HG03432 (cell line): ENCODE measurements at regions not wholly inside any gene's neighbourhood (a gene's known extent, or its start where the extent isn't known, plus 50 kb on each side); places are given as distances from the start of the nearest gene placed in this dataset.

Experiments used
- ATAC-seq: cut with Tn5 transposase; IDR thresholded peaks from one replicate; pipeline ENCODE4 v1.9.1; 2021; ENCODE audit warnings: mild to moderate bottlenecking, moderate library complexity; ENCODE audit not compliant: unreplicated experiment

DNA sequence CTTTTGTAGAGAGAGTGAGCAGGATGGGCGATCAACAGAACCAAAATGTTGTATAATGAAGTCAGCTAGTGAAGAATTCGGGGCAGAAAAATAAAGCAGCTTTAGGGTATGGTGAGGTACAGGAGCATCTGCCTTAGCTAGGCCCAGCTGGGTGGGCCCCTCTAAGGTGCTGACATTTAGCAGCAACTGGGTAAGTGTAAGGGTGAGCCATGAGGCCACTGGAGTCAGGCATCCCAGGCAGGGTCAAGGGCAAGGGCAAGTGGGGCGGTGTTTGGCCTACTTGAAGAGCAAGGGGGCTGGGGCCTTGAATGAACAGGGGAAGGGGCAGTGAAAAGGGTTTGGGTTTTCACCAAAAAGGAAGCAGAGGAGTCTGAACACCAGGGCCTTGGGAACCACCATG is 583.6 kb downstream of the BCL11B start:
- no peak for ATAC-seq

GRCh38 chr14:98689951-98690350 is 582.0 kb downstream of the BCL11B start:
- no peak for ATAC-seq

DNA sequence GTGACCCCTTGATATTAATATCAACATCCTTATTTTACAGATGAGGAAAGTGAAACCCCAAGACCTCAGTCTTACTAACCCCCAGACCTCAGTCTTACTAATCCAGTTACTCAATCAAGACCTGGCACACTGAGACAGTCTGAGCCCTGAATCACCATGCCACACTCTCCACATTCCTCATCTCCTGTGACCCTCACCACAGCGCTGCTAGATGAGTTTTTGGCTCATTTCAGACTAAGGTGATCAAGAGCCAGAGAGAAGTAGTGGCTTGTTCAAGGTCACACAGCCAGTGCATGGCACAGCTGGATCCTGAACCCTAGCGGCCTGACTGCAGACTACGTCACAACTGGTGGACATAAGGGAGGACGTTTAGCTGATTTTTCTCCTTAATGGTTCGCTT is 579.2 kb downstream of the BCL11B start:
- no peak for ATAC-seq

DNA sequence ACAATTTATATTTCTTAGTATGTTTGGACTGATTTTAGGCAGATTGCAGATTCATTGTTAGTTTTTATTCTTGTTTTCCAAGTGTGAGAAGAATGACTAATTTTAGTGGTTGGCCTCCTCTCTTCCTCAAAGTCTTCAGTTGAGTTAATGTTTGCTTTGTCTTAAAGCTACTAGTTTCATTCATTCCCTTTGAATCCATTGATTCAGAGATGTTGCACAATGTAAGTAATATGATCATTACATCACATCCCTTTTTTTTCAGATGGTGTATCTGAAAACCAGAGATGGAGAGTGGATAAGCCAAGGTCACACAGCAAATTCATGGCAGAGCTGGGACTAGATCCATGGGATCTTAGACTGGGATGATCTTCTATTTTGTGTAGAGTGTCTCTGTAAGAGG is 577.5 kb downstream of the BCL11B start:
- no peak for ATAC-seq

DNA sequence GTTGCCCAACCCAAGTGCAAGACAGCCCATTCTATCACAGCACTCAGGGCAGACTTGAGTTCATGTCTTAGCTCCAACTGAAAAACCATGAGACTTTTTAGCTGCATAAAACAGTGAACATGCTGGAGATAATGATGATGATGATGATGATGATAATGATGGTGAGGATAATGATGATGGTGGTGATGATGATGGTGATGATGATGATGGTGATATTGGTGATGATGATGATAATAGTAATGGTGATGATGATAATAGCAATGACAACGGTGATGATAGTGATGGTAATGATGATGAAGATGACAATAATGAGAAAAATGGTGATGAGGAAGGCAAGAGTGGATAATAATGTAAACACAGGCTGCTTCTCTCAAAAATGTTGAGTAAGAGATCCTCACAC is 576.2 kb downstream of the BCL11B start:
- no peak for ATAC-seq

- ATAC-seq: no peak
Measured at GRCh38 chr14:98698341-98698740, 573.7 kb downstream of the BCL11B start.

GRCh38 chr14:98700748-98701147 is 571.2 kb downstream of the BCL11B start:
- no peak for ATAC-seq

DNA sequence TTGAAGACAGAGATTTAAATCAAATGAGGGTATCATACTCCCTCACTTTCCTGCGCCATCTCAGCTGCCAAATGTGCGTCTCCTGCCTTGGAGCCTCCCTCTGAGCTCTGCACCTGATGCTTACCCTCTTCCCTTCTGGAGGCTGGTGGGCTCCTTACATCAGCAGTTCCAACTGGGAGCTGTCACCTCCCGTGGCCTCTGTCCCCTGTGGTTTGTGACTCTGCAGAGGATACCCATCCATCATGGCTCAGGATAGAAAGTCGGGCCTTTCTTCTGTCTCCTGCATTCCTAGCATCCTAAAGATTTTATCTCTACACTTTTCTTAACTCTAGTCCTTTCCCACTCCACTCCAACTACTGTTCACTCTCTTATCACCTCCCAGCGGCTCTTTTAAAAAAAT is 570.6 kb downstream of the BCL11B start:
- no peak for ATAC-seq

DNA sequence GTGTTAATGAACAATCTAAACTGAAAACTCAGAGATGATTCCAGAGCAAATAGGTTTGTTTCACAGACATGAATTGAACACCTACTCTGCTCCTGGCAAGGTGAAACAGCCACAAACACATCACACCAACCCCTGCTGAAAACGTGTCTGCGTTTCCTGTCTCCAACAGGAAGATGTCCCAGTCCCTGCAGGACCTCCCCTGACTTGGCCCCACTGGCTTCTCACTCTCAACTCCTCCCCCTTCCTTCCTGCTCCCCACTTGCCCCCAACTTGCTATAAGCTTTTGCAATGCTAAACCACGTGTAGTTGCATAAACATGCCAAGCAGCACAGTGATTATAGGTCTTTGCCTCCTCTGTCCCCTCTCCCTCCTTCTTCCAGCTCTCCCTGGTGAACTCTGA is 567.6 kb downstream of the BCL11B start:
- no peak for ATAC-seq

DNA sequence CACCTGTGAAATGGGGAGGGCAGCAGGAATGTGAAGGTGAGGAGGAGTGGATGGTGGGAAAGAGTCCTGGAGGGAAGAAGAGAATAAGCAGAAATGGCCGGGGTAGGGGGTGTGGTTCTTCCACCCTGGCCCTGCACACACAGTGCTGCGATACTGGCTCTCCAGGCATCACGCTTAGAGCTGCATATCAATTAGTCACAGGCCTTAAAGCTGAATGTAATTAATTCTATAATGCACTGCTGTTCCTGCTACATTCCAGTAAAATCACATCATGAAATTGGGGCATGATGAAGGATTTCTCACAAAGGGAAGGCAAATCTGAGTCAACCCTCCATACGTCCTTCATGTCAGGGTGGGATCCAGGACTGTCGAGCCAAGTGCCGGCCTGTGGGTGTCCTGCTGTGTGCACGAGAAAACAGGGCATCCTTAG is 566.1 kb downstream of the BCL11B start:
- ATAC-seq: no peak

- no peak for ATAC-seq
Measured at GRCh38 chr14:98707522-98707921, 564.5 kb downstream of the BCL11B start.

DNA sequence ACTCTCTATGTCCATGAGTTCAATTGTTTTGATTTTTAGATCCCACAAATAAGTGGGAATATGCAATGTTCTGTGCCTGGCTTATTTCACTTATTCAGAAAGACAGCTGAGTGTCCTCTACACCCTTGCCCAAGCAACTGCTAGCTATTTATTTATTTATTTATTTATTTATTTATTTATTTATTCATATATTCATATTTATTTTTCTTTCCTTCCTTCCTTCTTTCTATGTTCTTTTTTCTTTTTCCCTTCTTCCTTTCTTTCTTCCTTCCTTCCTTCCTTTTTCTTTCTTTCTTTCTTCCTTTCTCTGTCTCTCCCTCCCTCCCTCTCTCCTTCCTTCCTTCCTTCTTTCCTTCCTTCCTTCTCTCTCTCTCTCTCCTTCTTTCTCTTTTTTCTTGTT is 563.4 kb downstream of the BCL11B start:
- ATAC-seq: no peak

DNA sequence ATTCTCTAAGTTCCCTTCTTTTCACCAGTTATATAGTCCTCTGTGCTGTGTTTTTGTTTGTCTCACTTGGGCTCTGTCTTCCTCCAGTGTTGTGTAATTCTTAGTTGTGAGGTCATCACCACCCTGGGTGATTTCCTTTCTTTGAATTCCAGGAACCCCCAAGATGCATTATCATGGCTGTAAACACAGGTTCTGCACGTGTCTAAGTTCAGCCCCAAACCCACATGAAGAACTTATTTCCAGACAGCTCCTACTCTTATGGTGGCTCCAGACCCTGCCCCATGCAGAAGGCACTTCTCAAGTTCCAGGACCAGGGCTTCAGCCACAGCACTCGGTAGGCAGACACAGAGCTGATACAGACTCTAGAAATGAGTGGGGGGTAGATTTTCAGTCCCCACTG is 560.5 kb downstream of the BCL11B start:
- no peak for ATAC-seq

DNA sequence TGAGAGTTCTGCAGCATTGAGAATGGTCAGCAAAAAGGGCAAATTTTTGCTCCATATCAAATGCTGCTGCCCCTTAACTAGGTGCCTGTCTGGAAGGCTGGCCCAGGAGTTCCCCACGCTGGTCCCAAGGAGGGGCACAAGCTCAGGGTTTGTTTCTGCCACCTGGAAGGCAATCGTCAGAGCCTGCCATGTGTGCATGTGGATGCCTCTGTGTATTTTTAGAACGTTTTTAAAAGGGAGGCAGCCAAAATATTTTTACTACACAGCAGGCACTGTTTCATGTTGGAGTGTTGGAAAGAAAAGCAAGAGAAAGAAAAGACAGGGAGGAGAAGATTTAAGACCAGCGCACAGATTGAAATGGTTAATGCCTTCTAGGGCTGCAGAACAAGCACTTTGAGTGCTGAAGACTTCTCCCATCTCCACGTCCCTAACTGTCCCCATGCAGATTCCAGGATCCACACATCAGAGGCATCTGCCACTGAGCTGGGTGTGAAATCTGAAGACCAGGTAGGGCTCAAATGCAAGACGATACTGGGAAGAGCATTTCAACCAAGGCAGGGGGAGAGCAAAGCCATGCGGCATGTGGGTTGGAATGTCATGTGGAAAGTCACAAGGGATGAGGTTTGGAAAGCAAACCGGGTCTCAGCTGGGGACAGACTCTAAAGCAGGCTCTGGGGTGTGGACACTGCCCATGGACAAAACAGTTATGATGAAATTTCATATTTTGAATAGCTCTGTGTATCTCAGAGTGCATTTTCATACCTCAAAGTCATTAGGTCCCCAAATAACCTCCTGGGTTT is 557.2 kb downstream of the BCL11B start:
- no peak for ATAC-seq

DNA sequence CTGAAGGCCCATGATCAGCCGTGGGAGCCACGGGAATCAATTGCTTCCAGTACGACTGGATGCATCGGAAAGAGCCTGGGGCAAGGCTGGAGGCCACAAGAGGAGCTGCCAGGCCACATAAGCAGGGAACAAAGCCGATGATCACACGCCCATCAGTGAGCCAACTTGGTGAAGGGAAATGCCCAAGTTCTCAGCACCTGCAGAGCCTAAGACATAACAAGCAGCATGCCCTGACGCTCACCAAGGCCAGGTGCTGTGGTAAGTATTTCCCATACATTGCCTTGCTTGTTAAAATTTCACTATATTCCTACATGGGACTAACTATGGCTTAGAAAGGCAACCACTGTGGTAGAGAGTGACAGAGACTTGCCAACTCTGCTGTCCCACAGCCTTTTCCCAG is 555.9 kb downstream of the BCL11B start:
- no peak for ATAC-seq

DNA sequence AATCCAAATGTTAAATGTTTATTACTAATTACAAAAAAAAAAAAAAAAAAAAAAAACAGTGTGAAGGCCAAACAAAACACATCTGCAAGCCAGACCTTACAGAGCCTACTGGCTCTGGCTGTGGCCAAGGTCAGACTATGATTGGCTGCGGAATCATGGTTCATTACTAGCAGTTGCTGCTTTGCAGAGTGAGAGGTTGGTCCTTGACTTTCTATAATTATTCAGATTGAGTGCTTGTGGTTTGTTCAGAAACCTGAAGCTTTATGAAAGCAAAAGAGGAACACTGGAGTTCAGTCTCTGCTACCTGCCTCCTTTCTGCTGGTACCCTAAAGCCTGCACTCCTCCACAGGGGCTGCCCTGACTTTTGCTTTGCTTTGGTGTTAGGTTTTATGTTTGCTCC is 550.9 kb downstream of the BCL11B start:
- no peak for ATAC-seq

- no peak for ATAC-seq
Measured at GRCh38 chr14:98724734-98725133, 547.3 kb downstream of the BCL11B start.

DNA sequence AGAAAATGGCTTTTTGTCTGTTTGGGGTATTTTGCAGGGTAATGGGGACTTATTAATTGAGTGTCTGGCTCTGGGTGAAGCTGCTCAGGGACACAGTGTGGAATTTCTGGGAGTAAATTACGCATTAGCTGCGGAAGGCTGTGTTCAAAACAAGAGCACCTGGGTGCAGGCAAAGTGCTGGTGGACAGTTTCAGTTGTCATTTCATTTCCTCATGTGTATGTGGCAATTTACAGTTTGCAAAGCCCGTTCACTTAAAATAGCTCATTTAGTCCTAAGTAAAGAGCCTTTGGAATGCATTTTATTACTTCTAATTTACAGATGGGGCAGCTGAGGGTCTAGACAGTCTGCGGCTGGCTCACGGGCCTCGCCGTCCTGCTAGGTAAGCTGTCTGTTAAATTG is 546.8 kb downstream of the BCL11B start:
- no peak for ATAC-seq

DNA sequence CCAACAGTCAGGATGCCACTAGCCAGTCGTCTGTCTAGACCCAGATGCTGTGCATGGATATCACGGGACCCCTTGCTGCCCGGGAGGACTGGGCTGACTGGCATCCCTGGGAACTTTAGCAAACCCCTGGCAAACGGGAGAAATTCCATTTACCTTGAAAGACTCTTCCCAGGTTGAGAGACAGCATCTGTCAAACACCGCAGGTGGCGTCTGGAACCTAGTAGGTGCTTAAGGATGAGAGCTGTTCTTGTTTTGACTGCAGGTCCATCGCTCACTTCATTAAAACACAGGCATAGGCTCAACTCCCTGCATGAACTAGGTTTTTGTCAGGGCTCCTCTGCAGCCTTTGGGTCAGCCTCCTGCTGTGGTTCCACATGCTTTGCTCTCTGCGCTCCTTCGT is 546.3 kb downstream of the BCL11B start:
- ATAC-seq: no peak

- ATAC-seq: no peak
Measured at GRCh38 chr14:98726585-98727405, 545.2 kb downstream of the BCL11B start.

GRCh38 chr14:98728024-98728423 is 544.0 kb downstream of the BCL11B start:
- no peak for ATAC-seq

DNA sequence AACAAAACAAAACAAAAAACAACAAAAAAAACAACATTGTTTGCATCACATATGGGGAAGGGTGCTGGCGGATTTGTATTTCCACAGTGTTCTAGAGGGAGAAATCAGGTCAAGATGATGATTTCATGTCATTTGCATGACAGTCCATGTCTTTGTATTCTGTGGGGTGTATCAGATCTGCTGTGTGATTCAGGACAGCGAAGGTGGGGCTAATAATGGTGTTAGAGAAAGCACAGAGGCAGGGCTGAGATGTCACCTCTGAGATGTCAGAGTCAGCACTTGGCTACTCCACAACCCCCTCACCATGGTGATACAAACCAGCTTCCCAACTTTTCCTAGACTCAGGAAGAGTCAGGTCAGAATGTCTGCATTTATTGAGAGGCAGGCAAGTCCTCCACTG is 543.2 kb downstream of the BCL11B start:
- no peak for ATAC-seq
